Heart right ventricle (tissue), 16 donors: ENCODE measurements at regions not wholly inside any gene's neighbourhood (a gene's known extent, or its start where the extent isn't known, plus 50 kb on each side); places are given as distances from the start of the nearest gene placed in this dataset.

Experiments
- ATAC-seq, 8 donors: fragments of 200-7000 bp; cut with Tn5 transposase; one replicate each; pipeline ENCODE4 v1.9.1; 2020; ENCODE audit warnings: mild to moderate bottlenecking in 8 of 8, moderate library complexity in 8 of 8, moderate number of reproducible peaks in 1 of 8
- DNase-seq, 2 donors: peaks; one replicate each; pipeline ENCODE4 v3.0.0-alpha.2; 2020
- H3K27ac ChIP-seq, 10 donors: fragments of 200-600 bp; sonication (generic) in 2 of 10; one replicate each; pipeline versions ENCODE4 v1.5.0 to v1.8.0; 2020 to 2022; ENCODE audit warnings: mild to moderate bottlenecking in 3 of 10
- H3K27me3 ChIP-seq, 7 donors: fragments of 200-600 bp; one replicate each; pipeline ENCODE4 v1.8.0; 2021 to 2022; ENCODE audit warnings: mild to moderate bottlenecking in 2 of 7
- H3K36me3 ChIP-seq, 9 donors: fragments of 200-600 bp; sonication (generic) in 1 of 9; one replicate each; pipeline versions ENCODE4 v1.5.0 to v1.8.0; 2020 to 2022; ENCODE audit warnings: mild to moderate bottlenecking in 2 of 9
- H3K4me1 ChIP-seq, 9 donors: fragments of 200-600 bp; sonication (generic) in 1 of 9; one replicate each; pipeline versions ENCODE4 v1.5.0 to v1.8.0; 2020 to 2022; ENCODE audit warnings: mild to moderate bottlenecking in 4 of 9
- H3K4me3 ChIP-seq, 10 donors: fragments of 200-600 bp; sonication (generic) in 2 of 10; one replicate each; pipeline versions ENCODE4 v1.5.0 to v1.8.0; 2020 to 2022; ENCODE audit warnings: mild to moderate bottlenecking in 7 of 10, moderate library complexity in 2 of 10
- H3K9me3 ChIP-seq, 11 donors: fragments of 200-600 bp in 10 of 11; sonication (generic) in 2 of 11; one replicate each; pipeline versions ENCODE4 v1.5.0 to v1.8.0; 2013 to 2022; ENCODE audit warnings: mild to moderate bottlenecking in 2 of 11, control low read depth in 1 of 11, moderate library complexity in 1 of 11
- CTCF ChIP-seq, 9 donors: fragments of 200-600 bp; sonication (generic) in 2 of 9; IDR thresholded peaks; one replicate each; pipeline versions ENCODE4 v1.5.0 to v1.8.0; 2021 to 2022; ENCODE audit warnings: antibody characterized with exemption in 9 of 9, mild to moderate bottlenecking in 5 of 9, moderate library complexity in 1 of 9
- WGBS, 2 donors: extraction: QIAGEN DNeasy Blood & Tissue Kit; methylation state at CpG; one replicate each; pipeline ENCODE4 v1.1.7; 2013; ENCODE audit warnings: inconsistent platforms in 1 of 2; 5-methylcytosine and 5-hydroxymethylcytosine counted together
- intact Hi-C, 10 donors: fragments of 100-400 bp; cut with DNase I; formaldehyde crosslinking; loops; one replicate each; pipeline versions ENCODE4 v1.11.1 to v1.14.2; 2022
- donor health status: Arrhythmogenic right ventricular cardiomyopathy.
- donor health status: ischemic (EF 13 %, LVEDD 7.1; RV severe dilation, severe dysfunction).
- donor health status: healthy with polysubstance abuse.
- donor health status: DM: no; HTN: yes; CAD: no.
- donor health status: DM: no; HTN: no; CAD: no.
- donor health status: ischemic (EF 25% LVEDD 6.9; RV normal size, moderate dysfunction).
- donor health status: ischemic (EF 25% LVEDD 5.7; RV mildly dilated, moderate dysfunction).
- donor health status: healthy.
- donor health status: DM: yes; HTN: yes; CAD: no.
- donor health status: Ischemic cardiomyopathy.
- donor health status: ischemic (EF 35%, LVEDD 5.7; RV mildly dilated, moderate dysfunction).
- donor health status: nonischemic (EF 11% LVEDD 7.7; RV severe dilation, severe dysfunction).
- donor health status: DM: yes; HTN: yes; CAD: no.
- donor health status: PGD.
- donor health status: ischemic (EF 29% LVEDD 5.4; RV normal size, mild dysfunction).
- donor health status: nonischemic (EF 23%, LVEDD 6.1; RV moderate dilation, normal function).

DNA sequence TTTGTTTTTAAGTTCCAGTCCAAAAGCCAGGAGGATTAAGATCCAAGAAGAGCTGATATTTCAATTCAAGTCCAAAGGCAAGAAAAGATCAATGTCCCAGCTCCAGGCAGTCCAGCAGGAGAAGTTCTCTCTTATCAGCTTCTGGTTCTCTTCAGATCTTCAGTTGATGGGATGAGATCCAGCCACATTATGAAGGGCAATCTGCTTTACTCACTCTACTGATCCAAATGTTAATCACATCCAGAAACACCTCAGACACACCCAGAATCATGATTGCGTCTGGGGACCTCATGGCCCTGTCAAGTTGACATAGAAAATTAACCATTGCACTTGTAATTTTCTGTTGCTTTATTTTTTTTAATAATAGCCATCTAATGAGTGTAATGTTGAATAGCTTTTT lies 178.4 kb downstream of the HERPUD2 start:
- no peak overlapping the region for H3K4me3 ChIP-seq
- DNase-seq (no peak), ATAC-seq (no peak)
- intact Hi-C loops = loop anchor here in 3 of 10 donors (5.0 to 10.0 kb wide), 3 partner anchors 89 to 262 kb away; partner anchors contain the start of gene TBX20 (in 1 of the 3)
- H3K27ac ChIP-seq = no peak overlapping the region
- no peak for TF ChIP-seq CTCF (IDR thresholded peaks at IDR 0.05)
- 83 to 86% methylated on average over 1 of the region's 1 CpG for WGBS, 2 donors
- peaks cover 0 to 4% (median 0%) of the 10 kb centered on the region in 7 donors for H3K27me3 ChIP-seq
- H3K4me1 ChIP-seq = peaks cover 0 to 31% (median 20%) of the 10 kb centered on the region in 9 donors
- no peaks in the 10 kb centered on the region for H3K36me3 ChIP-seq
- H3K9me3 ChIP-seq = no peaks in the 10 kb centered on the region

DNA sequence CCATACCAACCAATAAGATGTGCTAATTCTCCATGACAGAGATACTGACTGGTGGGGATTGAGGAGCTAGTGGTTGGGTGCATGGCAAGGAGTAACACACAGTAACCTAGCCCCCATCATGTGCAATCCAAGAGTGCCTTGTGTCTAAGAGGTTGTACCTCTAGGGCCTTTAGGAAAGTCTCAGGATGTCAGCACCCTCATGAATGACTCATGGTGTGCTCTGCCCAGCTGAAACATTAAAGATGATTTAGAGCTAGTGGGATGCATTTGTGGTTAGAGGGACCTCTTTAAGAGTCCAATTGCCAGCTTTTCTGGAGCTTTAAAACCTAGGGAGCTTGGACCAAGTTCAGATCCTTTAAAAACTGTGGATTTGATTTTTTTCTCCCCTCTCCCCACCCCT lies 181.1 kb downstream of the HERPUD2 start:
- ATAC-seq (peak in 5 of 8 donors; percentile 22 to 64 (median 45)), DNase-seq (no peak)
- Histone ChIP-seq H3K36me3 (no peaks in the 10 kb centered on the region), H3K9me3 (no peaks in the 10 kb centered on the region), H3K27ac (peak overlapping the region in 1 of 10 donors; percentile 4), H3K4me3 (no peak overlapping the region), H3K4me1 (peaks cover 0 to 17% (median 6%) of the 10 kb centered on the region in 9 donors), H3K27me3 (no peaks in the 10 kb centered on the region)
- intact Hi-C loops = loop anchor here in 2 of 10 donors (10.0 kb wide), 2 partner anchors 89 to 259 kb away; partner anchors contain the start of gene TBX20 (in 1 of the 2)
- no peak for TF ChIP-seq CTCF (IDR thresholded peaks at IDR 0.05)

DNA sequence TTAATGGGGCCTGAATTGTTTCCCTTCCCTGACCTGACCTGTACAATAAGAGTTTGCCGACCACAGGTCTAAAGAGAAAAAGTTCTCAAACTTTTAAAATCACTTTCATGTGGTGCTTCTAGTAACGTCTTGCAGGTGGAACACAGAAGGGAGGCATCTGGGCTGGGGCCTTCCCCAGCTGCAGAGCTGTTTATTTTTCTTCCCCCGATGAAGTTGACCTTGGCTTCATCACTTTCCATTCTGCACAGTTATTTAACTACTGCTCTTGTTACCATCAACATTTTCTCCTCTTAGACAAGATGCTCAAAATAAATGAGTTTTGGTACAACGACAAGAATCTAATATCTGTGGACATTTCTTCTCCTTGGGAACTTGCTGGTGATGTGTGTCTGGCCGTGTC lies 181.7 kb downstream of the HERPUD2 start:
- intact Hi-C loops = loop anchor here in 2 of 10 donors (10.0 kb wide), 2 partner anchors 88 to 258 kb away; partner anchors contain the start of gene TBX20 (in 1 of the 2)
- TF ChIP-seq CTCF (IDR thresholded peaks at IDR 0.05) = no peak
- WGBS, 2 donors = 64 to 68% methylated on average over 5 of the region's 5 CpGs

DNA sequence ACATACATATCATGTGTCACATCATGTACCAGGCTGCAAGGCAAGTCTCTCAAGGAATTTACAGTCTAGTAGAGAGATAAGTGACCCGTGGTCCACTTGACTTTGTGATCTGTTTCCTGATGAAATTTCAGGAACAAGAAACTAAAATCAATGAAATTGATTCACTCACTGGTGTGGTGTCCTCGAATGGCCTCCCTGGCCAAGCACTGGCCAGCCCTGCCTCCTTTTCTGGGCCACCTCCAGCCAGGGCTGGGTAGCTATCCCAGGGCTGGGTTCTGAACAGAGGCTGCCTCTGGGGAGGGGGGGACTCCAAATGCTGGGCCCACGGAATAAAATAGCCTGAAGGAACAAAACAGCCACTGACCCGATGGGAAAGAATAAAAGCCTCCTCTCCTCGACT lies 182.2 kb downstream of the HERPUD2 start:
- H3K4me1 ChIP-seq = peaks cover 0 to 7% (median 0%) of the 10 kb centered on the region in 9 donors
- no peak for DNase-seq
- 50 to 52% methylated on average over 5 of the region's 5 CpGs for WGBS, 2 donors
- intact Hi-C loops = loop anchor here in 2 of 10 donors (10.0 kb wide), 2 partner anchors 88 to 258 kb away; partner anchors contain the start of gene TBX20 (in 1 of the 2)
- no peak overlapping the region for H3K4me3 ChIP-seq
- TF ChIP-seq CTCF (IDR thresholded peaks at IDR 0.05) = no peak
- H3K36me3 ChIP-seq = no peaks in the 10 kb centered on the region
- no peaks in the 10 kb centered on the region for H3K27me3 ChIP-seq
- peak in 5 of 8 donors; percentile 38 to 64 (median 50) for ATAC-seq
- H3K9me3 ChIP-seq = no peaks in the 10 kb centered on the region
- H3K27ac ChIP-seq = peak overlapping the region in 1 of 10 donors; percentile 7

More for the DNA sequence above, 181.7 kb downstream of the HERPUD2 start:
- no peaks in the 10 kb centered on the region for H3K27me3 ChIP-seq
- H3K36me3 ChIP-seq = no peaks in the 10 kb centered on the region
- H3K4me3 ChIP-seq = no peak overlapping the region
- peak overlapping the region in 1 of 10 donors; percentile 7 for H3K27ac ChIP-seq
- DNase-seq (no peak), ATAC-seq (peak in 4 of 8 donors; percentile 64 to 82 (median 76))
- H3K9me3 ChIP-seq = no peaks in the 10 kb centered on the region
- H3K4me1 ChIP-seq = peaks cover 0 to 11% (median under 1%) of the 10 kb centered on the region in 9 donors
